KBM-7 (cell line): ENCODE measurements at regions not wholly inside any gene's neighbourhood (a gene's known extent, or its start where the extent isn't known, plus 50 kb on each side); places are given as distances from the start of the nearest gene placed in this dataset.

Source experiments
- DNase-seq: peaks from one replicate; pipeline ENCODE4 v3.0.0-alpha.2; 2015
- in situ Hi-C: fragments of 300-500 bp; cut with MboI; formaldehyde crosslinking; loops from 2 replicates; pipeline ENCODE4 v1.14.3; 2020; ENCODE audit warnings: low sequenced_read_pairs, low pct_unique_long_range_greater_than_20kb, mixed read lengths

DNA sequence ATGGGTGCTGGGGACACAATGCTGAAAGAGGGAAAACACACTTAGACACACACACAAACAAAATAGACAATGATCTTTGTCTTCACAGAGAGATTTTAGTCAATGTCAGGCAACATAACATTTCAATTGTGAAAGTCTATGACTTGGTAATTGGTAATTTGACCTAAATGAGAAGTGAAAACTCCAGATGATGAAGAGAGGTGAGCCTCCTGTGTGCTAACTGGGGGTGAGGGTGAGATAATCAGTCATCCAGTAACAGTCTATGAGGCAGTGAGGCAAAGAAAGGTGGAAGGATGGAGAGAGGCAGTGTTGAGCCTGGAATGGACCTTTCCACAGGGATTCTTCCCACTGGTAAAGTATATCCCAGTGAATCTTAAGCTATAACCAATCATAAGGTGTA, 744.2 kb downstream of the MAFB start:
- in situ Hi-C loops = no loop called here
- no peak for DNase-seq

DNA sequence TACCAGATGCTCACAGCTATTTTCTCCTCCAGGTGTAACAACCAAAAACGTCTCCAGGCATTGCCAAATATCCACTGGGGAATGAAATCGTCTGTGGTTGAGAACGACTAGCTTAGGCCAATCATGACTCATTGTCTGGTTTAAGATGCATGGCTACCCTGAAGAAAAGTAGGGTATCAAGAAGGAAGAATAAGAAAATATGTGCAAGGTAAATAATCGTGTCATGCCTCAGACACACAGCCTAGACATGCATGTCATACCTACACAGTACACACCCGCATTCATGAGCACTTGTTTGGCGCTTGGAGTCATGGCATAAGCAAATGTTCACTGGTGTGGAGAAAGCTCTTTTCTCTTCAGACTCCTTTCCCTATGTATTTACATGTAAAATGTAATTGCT, 745.7 kb downstream of the MAFB start:
- no peak for DNase-seq
- in situ Hi-C loops = no loop called here

DNA sequence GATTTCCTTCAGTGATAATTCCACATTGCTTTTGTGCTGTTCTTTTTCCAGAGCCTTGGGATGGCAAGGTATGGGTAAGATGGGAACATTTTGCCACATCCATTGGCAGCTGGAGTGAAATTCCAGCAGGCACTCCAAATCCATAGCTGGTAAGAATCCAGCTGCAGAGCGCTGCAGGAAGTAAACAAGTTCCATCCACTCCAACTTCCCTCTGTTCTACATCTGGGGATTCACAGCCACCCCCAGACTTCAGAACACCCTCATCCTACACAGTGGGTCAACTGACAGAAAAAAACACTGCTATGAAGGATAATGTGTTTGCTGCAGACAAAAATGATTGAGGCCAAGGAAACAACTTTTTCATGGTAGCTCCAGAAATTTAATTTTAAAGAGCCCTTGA, 747.8 kb downstream of the MAFB start:
- in situ Hi-C loops = no loop called here
- no peak for DNase-seq

DNA sequence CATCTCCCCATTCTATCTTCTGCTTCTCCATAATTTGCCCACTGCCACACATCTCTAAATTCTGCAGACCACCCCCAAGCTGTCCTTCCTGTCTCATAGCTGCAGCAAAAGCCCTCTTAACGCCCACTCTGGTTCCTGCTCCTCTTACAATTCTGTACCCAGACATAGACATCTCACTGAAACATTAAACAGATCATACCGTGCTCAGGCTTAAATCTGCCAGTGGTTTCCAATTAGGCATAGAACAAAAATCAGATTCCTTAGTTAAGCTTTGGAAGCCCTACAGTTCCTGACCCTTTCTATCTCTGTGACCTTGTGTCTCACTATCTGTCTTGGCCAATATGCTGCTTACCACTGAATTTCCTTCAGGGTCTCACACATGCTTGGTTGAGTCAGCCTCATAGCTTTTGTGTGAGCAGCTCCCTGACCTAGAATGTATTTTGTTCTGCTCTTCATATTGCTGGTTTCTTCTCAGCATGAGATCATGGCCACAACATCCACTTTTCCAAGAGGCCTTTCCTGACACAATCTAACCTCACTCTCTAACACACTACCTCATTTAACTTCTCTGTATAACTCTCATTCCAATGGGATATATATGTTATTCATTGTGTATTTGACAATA, 749.7 kb downstream of the MAFB start:
- no peak for DNase-seq
- in situ Hi-C loops = no loop called here

DNA sequence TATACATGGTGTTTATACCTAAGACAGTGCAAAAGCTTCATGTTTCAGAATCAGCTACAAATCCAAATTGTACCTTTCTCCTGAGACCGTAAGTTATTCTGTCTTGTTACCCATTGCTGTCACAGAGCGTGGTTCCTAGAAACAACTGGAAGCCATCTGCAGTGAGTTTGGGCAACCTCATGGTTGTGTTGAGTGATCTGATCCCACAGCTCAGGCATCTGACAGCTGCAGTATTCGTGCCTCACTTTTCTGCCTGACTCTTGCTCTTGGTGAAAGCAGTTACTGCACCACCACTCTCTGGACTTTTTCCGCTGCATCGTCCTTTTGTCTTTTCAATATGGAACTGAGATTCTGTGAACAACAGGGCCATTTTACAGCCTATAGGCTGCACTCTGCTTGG, 752.6 kb downstream of the MAFB start:
- in situ Hi-C loops = no loop called here
- DNase-seq = no peak

DNA sequence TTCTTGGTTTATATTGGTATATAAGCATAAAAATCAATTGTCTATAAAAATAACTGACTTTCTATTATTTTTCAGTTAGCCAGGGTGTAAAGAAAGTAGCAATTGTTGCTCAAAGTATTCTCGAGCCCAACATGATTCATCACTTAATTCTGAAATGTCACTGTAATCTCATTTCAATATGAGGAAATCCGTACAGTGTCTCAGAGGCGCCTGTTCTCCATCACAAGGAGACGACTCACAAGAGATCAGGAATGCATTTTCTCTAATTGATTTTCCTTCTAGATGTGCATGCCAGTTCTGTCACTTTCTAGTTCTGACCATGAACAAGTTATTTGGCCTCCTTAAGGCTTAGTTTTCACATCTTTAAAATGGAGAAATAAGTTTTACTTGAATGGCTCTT, 753.1 kb downstream of the MAFB start:
- DNase-seq = no peak
- in situ Hi-C loops = no loop called here

DNA sequence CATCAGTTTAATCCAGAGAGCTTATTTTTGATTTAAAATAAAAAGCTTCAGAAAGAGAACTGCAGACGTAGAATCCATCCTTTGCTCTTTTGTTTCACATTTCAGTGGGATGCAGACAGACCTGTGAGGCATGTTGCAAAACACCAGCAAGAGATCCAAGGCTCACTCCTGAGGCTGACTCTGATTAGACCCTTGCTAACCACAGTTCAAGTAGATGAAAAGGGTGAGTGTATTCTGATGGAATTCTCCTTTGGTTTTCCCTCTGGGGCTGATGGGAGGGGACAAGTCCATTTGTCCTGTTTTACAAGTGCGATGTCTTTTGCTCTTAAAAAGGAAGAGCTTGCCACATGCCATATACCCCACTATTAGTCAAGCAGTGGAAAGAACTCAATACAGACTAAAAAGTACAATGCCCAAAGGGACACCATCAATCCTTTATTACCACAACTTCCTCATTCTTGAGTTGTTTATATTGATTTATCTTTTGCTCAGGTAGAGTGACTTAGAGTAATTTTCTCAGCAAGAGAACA, 772.7 kb downstream of the MAFB start:
- no peak for DNase-seq
- in situ Hi-C loops = no loop called here

DNA sequence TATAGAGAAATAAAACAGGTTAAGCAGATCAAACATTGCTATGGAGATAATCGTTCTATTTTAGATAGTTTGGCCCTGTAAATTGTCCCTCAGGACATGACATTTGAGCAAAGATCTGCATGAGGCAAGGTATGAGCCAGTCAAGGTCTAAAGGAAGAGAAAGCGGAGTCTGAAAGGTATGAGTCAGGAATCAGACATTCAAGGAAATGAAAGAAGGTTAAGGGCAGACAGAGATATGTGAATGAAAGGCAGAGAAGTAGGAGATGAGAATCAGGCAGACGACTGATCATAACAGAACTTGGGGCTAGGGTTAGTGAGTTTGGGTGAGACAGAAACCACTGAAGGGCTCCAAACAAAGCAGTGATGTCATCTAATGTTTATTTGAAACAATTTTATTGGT, 775.8 kb downstream of the MAFB start:
- no peak for DNase-seq
- in situ Hi-C loops = no loop called here

DNA sequence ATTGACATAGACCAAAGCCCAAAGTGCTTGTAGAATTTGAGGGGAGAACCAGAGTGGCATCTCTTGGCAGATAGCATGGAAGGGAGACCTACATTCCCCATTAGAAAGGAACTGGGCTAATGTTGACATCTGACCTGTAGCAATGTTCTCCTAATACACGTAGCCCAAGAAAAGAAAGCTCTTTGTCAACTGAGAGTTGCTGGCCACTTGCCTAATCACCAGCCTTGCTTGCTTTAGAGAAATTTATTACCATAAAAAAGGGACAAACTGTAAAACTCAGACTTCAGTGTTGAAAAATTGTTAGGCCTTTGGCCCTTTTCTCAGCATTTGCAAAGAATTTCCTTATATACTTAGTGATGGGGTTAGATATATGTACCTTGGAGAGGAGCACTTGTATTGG, 777.5 kb downstream of the MAFB start:
- no peak for DNase-seq
- in situ Hi-C loops = no loop called here

DNA sequence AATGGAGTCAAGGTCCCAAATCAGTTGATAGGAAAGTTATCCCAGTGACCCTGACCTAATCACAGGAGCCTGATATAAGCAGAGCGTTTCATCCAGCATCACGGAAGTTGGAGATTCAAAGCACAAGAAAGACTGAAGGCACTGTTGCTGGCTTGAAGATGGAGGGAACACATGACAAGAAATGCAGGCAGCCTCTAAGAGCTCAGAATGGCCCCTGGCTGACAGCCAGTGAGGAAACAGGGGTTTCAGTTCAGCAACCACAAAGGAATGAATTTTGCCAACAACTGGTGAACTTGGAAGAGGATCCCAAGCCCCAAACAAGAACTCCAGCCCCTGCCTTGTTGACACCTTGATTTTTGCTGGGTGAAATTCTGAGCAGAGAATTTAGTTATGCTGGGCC, 778.5 kb downstream of the MAFB start:
- in situ Hi-C loops = no loop called here
- no peak for DNase-seq

DNA sequence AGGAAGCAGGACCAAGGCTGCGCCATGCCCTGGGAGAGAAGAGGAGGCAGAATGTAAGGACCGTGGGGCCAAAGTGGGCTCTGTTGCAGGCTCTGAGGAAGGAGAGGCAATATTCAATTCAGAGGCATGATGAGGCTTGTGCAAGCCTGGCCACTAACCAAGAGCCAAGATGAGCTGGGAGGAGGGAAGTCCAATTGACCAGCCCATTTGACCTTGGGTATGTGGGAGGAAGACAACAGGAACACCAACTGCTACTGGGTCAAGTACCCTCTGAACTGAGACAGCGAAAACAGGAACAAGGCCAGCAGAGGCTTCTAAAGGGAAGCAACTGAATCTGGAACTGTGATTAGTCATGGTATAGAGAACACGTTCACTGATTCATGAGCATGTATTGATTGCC, 779.6 kb downstream of the MAFB start:
- no peak for DNase-seq
- in situ Hi-C loops = no loop called here

DNA sequence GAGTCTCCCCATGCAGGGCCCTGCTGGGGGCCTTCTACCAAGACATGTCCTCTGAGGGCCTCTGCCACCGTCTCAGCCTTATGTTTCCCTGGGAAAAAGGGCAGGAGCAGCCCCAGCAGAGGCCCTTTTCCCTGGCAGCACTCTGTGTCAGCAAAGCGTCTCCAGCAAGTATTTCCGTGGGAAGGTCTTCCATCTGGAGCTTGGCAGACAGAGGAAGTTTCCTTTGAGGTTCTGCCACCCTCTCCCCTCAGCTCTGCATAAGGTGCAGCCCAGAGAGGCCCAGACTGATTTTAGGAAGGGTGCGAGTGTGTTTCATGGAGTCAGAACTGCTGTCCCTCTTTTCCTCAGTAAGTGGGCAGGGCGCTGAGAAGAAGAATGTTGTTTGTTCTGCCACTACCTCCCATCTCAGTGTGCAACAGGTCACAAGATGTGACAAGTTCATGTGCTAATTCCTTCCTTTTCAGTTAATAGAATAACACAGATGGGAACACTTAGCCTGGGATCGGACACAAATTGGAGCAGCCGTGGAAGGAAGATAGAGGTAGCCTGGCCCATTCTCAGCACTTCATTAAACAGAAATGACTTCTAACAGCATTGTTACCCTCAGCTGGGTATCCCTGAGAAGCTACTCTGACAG, 784.4 kb downstream of the MAFB start:
- in situ Hi-C loops = no loop called here
- no peak for DNase-seq

DNA sequence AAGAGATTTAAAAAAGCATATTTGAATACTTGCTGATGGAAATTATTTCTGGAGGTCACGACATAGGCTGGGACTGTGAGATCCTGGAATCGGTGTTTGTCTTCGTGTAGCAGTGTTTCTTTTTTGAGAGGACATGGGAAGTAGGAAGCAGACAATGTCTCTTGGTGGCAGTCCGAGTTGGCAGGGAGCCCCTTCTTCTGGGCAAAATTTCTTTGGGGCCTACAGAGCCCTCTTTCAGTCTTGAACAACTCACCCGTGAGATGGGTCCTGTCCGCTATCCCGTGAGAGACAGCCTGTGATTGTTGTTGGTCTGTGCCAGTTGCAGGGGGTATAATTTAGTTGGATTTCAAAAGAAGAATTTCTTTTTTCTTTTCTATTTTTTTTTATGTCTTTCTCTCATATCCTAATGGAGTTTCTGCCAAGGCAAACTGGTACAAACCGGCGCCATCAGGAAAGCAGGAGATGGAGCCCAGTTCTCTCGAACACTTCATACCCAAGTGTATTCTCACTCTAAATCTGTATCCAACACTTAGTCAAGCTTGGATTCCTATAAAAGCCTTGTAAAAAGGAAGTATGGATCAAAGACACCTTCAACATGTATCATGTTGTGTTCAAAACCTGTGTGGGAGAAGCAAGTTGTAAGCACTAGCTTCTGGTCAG, 785.1 kb downstream of the MAFB start:
- no peak for DNase-seq
- in situ Hi-C loops = no loop called here

DNA sequence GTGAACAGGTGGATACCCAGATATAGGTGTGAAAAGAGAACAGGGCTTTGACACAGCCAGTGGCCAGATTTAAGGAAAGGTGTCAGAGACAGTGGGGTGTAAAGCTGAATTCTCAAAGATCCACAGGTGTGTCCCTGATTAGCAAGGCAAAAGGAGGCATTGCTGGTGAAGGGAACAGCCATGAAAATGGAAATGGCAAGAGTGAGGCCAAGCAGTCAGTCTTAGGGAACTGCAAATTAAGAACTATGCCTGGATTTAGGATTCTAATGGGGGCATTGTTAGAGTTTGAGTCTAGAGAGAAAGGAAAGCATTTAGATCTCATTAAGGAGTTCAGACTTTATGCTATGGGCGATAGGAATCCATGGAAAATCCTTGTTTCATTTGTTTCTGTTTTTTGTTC, 789.2 kb downstream of the MAFB start:
- in situ Hi-C loops = no loop called here
- DNase-seq = no peak

DNA sequence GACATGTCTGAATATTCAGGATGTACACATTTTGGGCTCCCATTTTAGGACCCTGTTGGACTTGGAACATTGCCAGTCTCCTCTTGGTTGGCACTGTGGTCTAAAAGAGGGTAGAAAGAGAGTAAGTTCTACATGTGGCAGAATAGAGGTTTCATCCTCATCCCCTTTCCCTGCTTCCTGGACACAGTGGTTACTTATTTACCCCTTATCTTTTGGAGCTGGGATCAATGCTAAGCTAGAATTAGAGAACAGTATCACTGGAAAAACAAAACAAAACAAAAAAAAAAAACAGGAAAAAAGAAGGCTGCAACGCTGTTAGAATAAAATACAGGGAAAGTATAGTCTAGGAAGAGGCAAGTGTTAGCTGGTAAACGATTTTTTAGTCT, 790.6 kb downstream of the MAFB start:
- DNase-seq = no peak
- in situ Hi-C loops = no loop called here

DNA sequence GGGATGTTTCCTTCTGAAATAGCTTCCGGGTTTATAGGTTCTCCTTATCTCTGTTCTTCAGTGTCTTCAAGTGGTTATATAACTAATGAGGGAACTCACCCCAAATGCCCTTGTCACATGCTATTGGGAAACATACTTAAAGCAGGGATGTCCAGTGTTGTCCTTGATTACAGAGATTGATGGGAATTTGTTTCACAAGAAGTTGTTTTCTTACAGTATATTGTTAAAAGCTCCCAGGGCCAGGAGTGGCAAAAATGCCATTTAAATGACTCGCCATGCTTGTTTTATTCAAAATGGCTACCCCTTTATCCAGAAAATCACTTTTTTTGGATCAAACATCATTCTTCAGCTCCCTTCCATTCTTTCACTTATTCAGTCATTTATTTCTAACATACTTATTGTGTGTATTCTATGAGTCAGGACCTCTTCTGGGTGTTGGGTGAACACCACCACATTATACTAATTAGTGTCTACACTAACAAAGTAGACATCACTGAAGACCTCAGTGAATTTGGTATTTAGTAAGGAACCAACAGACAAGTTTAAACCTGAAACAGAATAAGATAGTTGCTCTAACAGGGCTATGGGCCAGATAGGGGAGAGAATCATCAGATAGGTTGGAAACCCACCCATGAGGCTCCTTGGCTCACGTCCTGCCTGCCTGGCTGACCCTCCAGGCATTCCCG, 791.1 kb downstream of the MAFB start:
- DNase-seq = no peak
- in situ Hi-C loops = no loop called here

DNA sequence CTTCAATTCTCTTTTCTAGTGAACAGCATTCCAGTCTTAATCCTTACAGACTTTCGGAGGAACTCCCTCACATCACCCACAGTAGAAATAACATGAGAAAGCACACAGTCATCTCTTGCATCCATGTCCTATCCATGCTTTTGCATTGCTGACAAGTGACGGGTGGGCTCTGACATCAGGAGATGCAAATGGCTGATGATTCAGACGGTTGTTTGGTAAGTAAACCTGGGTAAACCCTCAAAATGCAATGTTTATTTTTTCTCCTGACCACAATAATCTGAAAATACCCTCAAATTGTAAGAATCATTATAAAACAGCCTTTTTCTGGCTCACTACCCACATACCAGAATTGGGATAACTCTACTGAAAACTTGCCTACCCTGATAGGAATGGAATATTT, 792.0 kb downstream of the MAFB start:
- DNase-seq = no peak
- in situ Hi-C loops = no loop called here

DNA sequence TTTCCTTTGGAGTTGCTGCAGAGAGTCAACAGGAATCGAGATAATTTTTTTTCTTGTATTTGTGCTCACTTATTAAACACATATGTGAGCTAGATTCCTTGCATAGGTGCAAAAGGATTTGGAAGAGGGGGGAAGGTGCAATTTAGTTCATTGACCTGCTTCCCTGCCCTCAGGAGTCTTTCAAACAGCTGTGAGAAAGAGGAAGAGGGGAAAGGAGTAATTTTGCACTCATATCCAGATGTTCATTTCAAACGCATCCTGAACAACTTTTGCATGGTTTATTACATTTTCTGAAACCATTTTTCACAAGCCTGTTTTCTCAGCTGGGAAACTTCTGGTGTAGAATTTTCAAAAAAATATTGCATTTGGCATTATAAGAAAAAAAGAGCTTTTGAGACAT, 795.0 kb downstream of the MAFB start:
- in situ Hi-C loops = no loop called here
- no peak for DNase-seq

DNA sequence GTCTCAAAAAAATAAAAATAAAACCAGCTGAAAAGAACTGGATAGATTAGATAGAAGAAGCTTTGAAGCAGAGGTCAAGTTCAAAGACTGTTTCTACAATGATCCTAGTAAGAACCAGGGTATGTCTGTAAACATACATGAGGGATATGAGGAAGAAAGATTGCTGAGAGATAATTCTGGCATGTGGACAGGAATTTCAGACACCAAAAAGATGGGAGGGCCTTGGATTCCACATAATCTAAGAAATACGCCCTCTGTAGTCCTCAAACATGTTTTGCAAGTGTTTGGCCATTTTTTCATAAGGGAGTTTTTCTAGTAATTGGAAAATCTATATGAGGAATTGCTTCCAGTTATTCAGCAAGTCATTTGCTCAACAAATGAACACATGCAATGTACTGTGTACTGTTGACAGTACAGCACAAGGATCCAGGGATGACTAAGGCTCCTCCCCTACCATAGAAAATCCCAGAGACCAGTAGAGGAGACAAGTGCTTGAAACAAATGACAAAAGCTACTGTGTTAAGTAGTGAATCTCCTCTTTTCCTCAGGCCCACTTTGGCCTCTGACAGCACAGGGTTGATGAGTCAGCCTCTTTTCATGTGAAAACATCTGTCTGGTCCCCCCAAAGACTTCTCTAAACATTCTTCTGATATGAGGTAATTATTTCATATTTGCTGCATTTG, 795.9 kb downstream of the MAFB start:
- in situ Hi-C loops = no loop called here
- no peak for DNase-seq

DNA sequence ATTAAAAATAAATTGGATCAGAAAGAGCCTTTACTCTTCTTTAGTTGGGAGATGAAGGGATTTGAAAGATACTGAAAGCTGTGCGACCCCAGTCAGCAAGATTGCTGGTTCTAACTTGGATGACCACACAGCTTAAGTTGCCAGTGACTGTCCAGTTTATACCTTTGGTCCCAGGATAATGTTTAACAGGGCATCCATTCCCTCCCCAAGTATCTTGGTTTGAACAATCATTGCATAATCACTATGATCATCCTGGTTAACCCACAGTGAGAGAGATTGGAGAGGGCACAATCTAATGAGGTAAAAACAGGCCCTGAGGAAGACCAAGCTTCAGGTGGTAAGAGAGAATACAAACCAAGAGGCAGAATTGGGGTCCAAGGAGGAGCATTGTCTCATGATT, 798.3 kb downstream of the MAFB start:
- in situ Hi-C loops = no loop called here
- DNase-seq = no peak
